IMR-90 (cell line): ENCODE measurements at regions not wholly inside any gene's neighbourhood (a gene's known extent, or its start where the extent isn't known, plus 50 kb on each side); places are given as distances from the start of the nearest gene placed in this dataset.

Source experiments
- ATAC-seq: fragments of 200-7000 bp; cut with Tn5 transposase; 2 replicates; pipeline ENCODE4 v1.9.1; 2020; ENCODE audit warnings: low read depth, mild to moderate bottlenecking, moderate library complexity
- BruUV-seq: library from RNA; stranded (reverse); fragments of 400-500 nt; replicated peaks from 2 replicates; lab custom pipeline; 2021; lab: Mats Ljungman, UMichigan
- CTCF ChIA-PET: fragments of 300-600 bp; formaldehyde crosslinking; extraction: SDS; loops from one replicate; lab custom pipeline; 2021; ENCODE audit warnings: antibody characterized with exemption; lab: Yijun Ruan, JAX
- POLR2A ChIA-PET: fragments of 300-600 bp; sonication (Branson Sonifier 250); formaldehyde crosslinking; loops from one replicate; lab custom pipeline; 2022; ENCODE audit warnings: antibody characterized with exemption; ENCODE audit not compliant: unreplicated experiment; lab: Charles Lee
- DNase-seq: peaks from one replicate; pipeline ENCODE4 v3.0.0; 2013
- H2AFZ ChIP-seq: replicated peaks from 2 replicates; pipeline ENCODE3; 2013; ENCODE audit warnings: low read length, mild to moderate bottlenecking; ENCODE audit not compliant: poor library complexity
- H2AK5ac ChIP-seq: 2 replicates; pipeline ENCODE4 v1.6.1; 2013; ENCODE audit warnings: low read depth, low read length, inconsistent platforms
- H2AK9ac ChIP-seq: replicated peaks from 2 replicates; pipeline ENCODE3; 2013; ENCODE audit warnings: mild to moderate bottlenecking, low read depth, low read length, moderate library complexity; ENCODE audit not compliant: poor library complexity
- H2BK120ac ChIP-seq: 2 replicates; pipeline ENCODE4 v1.6.1; 2013; ENCODE audit warnings: low read depth, low read length, inconsistent platforms
- H2BK15ac ChIP-seq: 3 replicates; pipeline ENCODE4 v1.6.1; 2013; ENCODE audit warnings: low read depth, low read length, inconsistent platforms
- H2BK20ac ChIP-seq: 2 replicates; pipeline ENCODE4 v1.6.1; 2013; ENCODE audit warnings: low read depth, mild to moderate bottlenecking, inconsistent platforms, low read length, moderate library complexity
- H2BK5ac ChIP-seq: 2 replicates; pipeline ENCODE4 v1.6.1; 2013; ENCODE audit warnings: mild to moderate bottlenecking, low read depth, low read length, inconsistent platforms; ENCODE audit not compliant: poor library complexity, severe bottlenecking
- H3K14ac ChIP-seq: replicated peaks from 2 replicates; pipeline ENCODE4 v1.6.1; 2013; ENCODE audit warnings: low read depth, low read length, inconsistent platforms
- H3K18ac ChIP-seq: 2 replicates; pipeline ENCODE4 v1.6.1; 2013; ENCODE audit warnings: low read depth, low read length, control low read depth
- H3K23ac ChIP-seq: 2 replicates; pipeline ENCODE4 v1.6.1; 2013; ENCODE audit warnings: low read depth, low read length, inconsistent platforms
- H3K27ac ChIP-seq: 2 replicates; pipeline ENCODE4 v1.5.1; 2013; ENCODE audit warnings: mild to moderate bottlenecking, control low read depth, low read length; ENCODE audit not compliant: insufficient read depth
- H3K27me3 ChIP-seq: 2 replicates; pipeline ENCODE4 v1.6.1; 2013; ENCODE audit warnings: low read length; ENCODE audit not compliant: control insufficient read depth, insufficient read depth
- H3K36me3 ChIP-seq: 2 replicates; pipeline ENCODE4 v1.6.1; 2013; ENCODE audit warnings: low read length, mixed read lengths; ENCODE audit not compliant: control insufficient read depth, insufficient read depth
- H3K4ac ChIP-seq: 2 replicates; pipeline ENCODE4 v1.6.1; 2013; ENCODE audit warnings: low read depth, low read length, inconsistent platforms
- H3K4me1 ChIP-seq: 2 replicates; pipeline ENCODE4 v1.6.1; 2013; ENCODE audit warnings: low read length, mixed read lengths; ENCODE audit not compliant: control insufficient read depth, insufficient read depth
- H3K4me2 ChIP-seq: 2 replicates; pipeline ENCODE4 v1.6.1; 2013; ENCODE audit warnings: low read depth, mild to moderate bottlenecking, control low read depth, low read length, moderate library complexity
- H3K4me3 ChIP-seq: 2 replicates; pipeline ENCODE4 v1.5.1; 2013; ENCODE audit warnings: low read depth, mild to moderate bottlenecking, control low read depth, low read length, moderate library complexity; ENCODE audit not compliant: insufficient read depth
- H3K56ac ChIP-seq: 2 replicates; pipeline ENCODE4 v1.6.1; 2013; ENCODE audit warnings: low read length, inconsistent platforms; ENCODE audit not compliant: insufficient read depth; ENCODE audit errors: extremely low read depth
- H3K79me1 ChIP-seq, 2 experiments: 2 replicates each; pipeline ENCODE4 v1.6.1; 2013; ENCODE audit warnings: low read length in 2 of 2, inconsistent platforms in 1 of 2, low read depth in 1 of 2
- H3K9ac ChIP-seq: 2 replicates; pipeline ENCODE4 v1.6.1; 2013; ENCODE audit warnings: low read depth, low read length, control low read depth
- H3K9me1 ChIP-seq: 2 replicates; pipeline ENCODE4 v1.6.1; 2013; ENCODE audit warnings: low read length, inconsistent platforms; ENCODE audit not compliant: insufficient read depth
- H3K9me3 ChIP-seq: 2 replicates; pipeline ENCODE4 v1.6.1; 2013; ENCODE audit warnings: low read length; ENCODE audit not compliant: control insufficient read depth, insufficient read depth
- H4K20me1 ChIP-seq: 2 replicates; pipeline ENCODE4 v1.6.1; 2013; ENCODE audit warnings: low read length, inconsistent platforms; ENCODE audit not compliant: insufficient read depth
- H4K5ac ChIP-seq: 2 replicates; pipeline ENCODE4 v1.6.1; 2013; ENCODE audit warnings: mild to moderate bottlenecking, low read depth, low read length, control low read depth
- H4K8ac ChIP-seq, 2 experiments: 2 replicates each; pipeline ENCODE4 v1.6.1; 2013; ENCODE audit warnings: low read depth in 2 of 2, low read length in 2 of 2, control low read depth in 1 of 2, inconsistent platforms in 1 of 2
- H4K91ac ChIP-seq: 2 replicates; pipeline ENCODE4 v1.6.1; 2013; ENCODE audit warnings: low read depth, low read length, inconsistent platforms; ENCODE audit not compliant: insufficient read depth
- MAFK ChIP-seq: IDR thresholded peaks from 2 replicates; pipeline ENCODE4 v1.6.1; 2012; ENCODE audit warnings: low read depth, low read length, improper control_type of control experiment
- MAZ ChIP-seq: IDR thresholded peaks from 2 replicates; pipeline ENCODE4 v1.6.1; 2012; ENCODE audit warnings: low read depth, mild to moderate bottlenecking, low read length, improper control_type of control experiment, moderate library complexity, borderline replicate concordance
- WGBS, 2 experiments: methylation state at CpG; one replicate each; pipeline versions ENCODE4 v1.1.5 to v1.1.7; 2013; ENCODE audit warnings: missing lambda C conversion rate in 2 of 2; ENCODE audit not compliant: insufficient read length in 1 of 2; ENCODE audit errors: extremely low coverage in 2 of 2; 5-methylcytosine and 5-hydroxymethylcytosine counted together
- dilution Hi-C: fragments of 300-500 bp; cut with HindIII; formaldehyde crosslinking; loops from one replicate; pipeline ENCODE4 v1.14.3; 2018; ENCODE audit warnings: low sequenced_read_pairs; ENCODE audit not compliant: unreplicated experiment
- in situ Hi-C: fragments of 300-500 bp; cut with MboI; formaldehyde crosslinking; loops from 3 replicates; pipeline ENCODE4 v1.14.3; 2019; ENCODE audit warnings: low sequenced_read_pairs, inconsistent platforms, mixed read lengths
- intact Hi-C: fragments of 100-400 bp; cut with micrococcal nuclease; formaldehyde crosslinking; loops from 2 replicates; pipeline ENCODE4 v1.10.0; 2022
- TF ChIP-seq, protein P1 (sequence below): fragments of 150-350 bp; IDR thresholded peaks from 2 replicates; pipeline ENCODE4 v1.6.1; 2017; ENCODE audit warnings: mild to moderate bottlenecking, antibody characterized with exemption, low read length, low read depth

DNA sequence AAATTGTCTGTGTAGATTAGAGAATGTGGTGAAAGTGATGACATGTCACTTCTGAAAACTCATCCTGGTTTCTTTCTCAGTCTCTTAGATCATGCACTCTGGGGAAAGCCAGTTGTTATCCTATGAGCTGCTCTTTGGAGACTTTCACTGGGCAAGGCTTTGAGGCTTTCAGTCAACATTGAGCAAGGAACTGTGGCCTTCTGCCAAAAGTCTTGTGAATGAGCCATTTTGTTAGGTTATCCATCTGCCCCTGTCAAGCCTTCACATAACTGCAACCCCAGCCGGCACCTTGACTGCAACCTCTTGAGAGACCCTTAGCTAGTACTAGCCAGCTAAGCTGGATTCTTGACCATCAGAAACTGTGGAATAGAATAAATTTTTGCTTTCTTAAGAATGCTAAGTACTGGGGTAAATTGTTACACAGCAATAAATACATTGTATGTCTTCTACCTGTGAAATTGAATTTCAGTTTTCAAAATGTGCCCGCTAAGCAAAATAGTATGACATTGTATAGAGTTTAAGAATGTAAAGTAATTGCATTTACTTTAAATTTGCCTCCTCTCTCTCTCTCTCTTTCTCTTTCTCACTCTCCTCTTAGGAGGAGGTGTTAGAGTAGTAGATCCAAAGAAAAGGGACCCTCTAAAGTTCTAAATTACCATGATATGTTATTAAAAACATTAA is 1273.0 kb downstream of the RAPGEF2 start:
- H3K36me3 ChIP-seq: no peaks in the 10 kb centered on the region
- no peak overlapping the region for H3K14ac ChIP-seq
- ChIA-PET CTCF (no interaction called here), POLR2A (no interaction called here)
- no TSS peak for BruUV-seq
- no peak overlapping the region for H2BK5ac ChIP-seq
- no peak overlapping the region for H3K4me2 ChIP-seq
- no peak overlapping the region for H2BK20ac ChIP-seq
- no peak overlapping the region for H3K18ac ChIP-seq
- no peak overlapping the region for H3K23ac ChIP-seq
- H4K5ac ChIP-seq: no peak overlapping the region
- no peaks in the 10 kb centered on the region for H3K4me1 ChIP-seq
- no peak overlapping the region for H4K8ac ChIP-seq
- TF ChIP-seq, protein P1, sequence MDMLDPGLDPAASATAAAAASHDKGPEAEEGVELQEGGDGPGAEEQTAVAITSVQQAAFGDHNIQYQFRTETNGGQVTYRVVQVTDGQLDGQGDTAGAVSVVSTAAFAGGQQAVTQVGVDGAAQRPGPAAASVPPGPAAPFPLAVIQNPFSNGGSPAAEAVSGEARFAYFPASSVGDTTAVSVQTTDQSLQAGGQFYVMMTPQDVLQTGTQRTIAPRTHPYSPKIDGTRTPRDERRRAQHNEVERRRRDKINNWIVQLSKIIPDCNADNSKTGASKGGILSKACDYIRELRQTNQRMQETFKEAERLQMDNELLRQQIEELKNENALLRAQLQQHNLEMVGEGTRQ: no peak
- TF ChIP-seq MAFK: peak; percentile 63
- no peak for TF ChIP-seq MAZ
- no peaks in the 10 kb centered on the region for H3K27me3 ChIP-seq
- H3K4me3 ChIP-seq: no peak overlapping the region
- no CpG with 5 or more reads among the region's 2 CpGs for WGBS, 2 experiments
- dilution Hi-C loops: no loop called here
- H3K4ac ChIP-seq: no peak overlapping the region
- H4K91ac ChIP-seq: no peak overlapping the region
- no peak for DNase-seq
- intact Hi-C loops: no loop called here
- no peak overlapping the region for H2AFZ ChIP-seq
- 0 out of 2 replicates have a peak, but pooled peaks cover 3% of the 10 kb centered on the region for H3K9me3 ChIP-seq
- H3K56ac ChIP-seq: no peak overlapping the region
- no peaks in the 10 kb centered on the region for H4K20me1 ChIP-seq
- H2AK9ac ChIP-seq: no peak overlapping the region
- H3K9ac ChIP-seq: no peak overlapping the region
- H3K27ac ChIP-seq: no peak overlapping the region
- ATAC-seq: no peak
- H2BK15ac ChIP-seq: no peak overlapping the region
- H2AK5ac ChIP-seq: no peak overlapping the region
- H2BK120ac ChIP-seq: no peak overlapping the region
- no peaks in the 10 kb centered on the region for H3K79me1 ChIP-seq
- in situ Hi-C loops: no loop called here
- no peaks in the 10 kb centered on the region for H3K9me1 ChIP-seq
